HPDE6-E6E7 (cell line): ENCODE measurements at regions not wholly inside any gene's neighbourhood (a gene's known extent, or its start where the extent isn't known, plus 50 kb on each side); places are given as distances from the start of the nearest gene placed in this dataset.
"Not testable (repeated sequence)": the region's sequence is repeated elsewhere in the genome, so short reads cannot be mapped to it uniquely, and the experiment has no call there.

Source experiments
- DNase-seq: peaks from one replicate; pipeline ENCODE4 v3.0.0; 2011; ENCODE audit warnings: missing footprints; ENCODE audit errors: extremely low spot score

DNA sequence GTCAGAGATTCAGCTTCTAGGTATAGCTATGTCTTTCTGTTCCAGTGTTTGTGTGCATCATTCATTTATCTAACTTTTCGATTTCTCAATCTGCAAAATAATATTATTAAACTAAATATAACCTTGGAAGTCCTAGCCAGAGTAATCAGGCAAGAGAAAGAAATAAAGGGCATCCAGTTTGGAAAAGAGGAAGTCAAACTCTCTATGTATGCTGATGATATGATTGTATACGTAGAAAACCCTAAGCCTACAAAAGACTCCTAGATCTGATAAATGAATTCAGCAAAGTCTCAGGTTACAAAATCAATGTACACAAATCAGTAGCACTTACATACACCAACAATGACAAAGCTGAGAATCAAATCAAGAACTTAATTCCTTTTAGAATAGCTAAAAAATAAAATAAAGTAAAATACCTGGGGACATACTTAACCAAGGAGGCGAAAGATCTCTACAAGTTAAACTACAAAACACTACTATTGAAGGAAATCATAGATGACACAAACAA, 718.2 kb downstream of the NTRK3 start:
- DNase-seq: no peak

- no peak for DNase-seq
Measured at GRCh38 chr15:87537295-87537694, 719.2 kb downstream of the NTRK3 start.

DNA sequence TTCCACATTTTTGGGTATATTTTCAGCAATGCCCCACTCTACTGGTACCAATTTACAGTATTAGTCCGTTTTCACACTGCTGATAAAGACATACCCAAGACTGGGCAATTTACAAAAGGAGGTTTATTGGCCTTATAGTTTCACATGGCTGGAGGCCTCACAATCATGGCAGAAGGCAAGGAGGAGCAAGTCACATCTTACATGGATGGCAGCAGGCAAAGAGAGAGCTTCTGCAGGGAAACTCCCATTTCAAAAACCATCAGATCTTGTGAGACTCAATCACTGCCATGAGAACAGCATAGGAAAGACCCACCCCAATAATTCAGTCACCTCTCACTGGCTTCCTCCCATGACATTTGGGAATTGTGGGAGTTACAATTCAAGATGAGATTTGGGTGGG, 722.9 kb downstream of the NTRK3 start:
- DNase-seq: not testable (repeated sequence)

GRCh38 chr15:87528873-87529272, 727.7 kb downstream of the NTRK3 start:
- no peak for DNase-seq

DNA sequence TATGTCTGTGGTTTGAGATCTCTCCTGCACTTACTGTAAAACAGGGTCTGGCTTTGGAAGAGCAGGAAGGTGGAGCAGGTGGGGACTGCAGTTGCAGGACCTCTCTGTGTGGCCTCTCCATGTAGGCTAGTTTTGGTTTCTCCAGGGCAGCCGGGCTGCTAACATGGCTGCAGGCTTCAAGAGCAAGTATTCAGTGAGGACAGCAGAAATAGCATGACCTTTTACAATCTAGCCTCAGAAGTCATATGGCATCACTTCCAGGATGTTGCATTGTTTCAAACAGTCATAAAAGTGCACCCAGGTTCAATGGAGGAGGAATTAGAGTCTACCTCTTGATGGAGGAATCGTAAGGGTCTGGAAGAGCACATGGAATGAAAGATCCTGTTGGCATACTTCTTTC, 728.7 kb downstream of the NTRK3 start:
- no peak for DNase-seq

DNA sequence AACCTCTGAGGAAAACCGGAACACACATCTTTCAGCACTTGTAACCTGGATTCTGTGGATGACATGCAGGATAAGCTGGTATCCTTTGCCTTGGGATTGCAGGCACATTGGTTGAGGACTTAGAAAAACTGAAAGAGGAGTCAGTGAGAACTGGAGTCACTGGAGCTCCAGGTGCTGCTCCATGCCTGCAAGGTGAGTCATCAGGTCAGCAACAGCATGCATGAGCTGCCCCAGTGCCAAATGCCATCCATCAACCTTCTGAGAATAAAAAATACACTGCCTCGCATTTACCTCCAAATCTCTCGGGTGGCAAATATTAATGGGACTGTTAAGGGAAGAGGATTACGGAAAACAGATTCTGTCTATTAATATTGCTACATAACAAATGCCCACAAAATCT, 729.1 kb downstream of the NTRK3 start:
- DNase-seq: peak; percentile 66

GRCh38 chr15:87523516-87523915, 733.0 kb downstream of the NTRK3 start:
- no peak for DNase-seq

- DNase-seq: no peak
Measured at GRCh38 chr15:87522997-87523396, 733.5 kb downstream of the NTRK3 start.

DNA sequence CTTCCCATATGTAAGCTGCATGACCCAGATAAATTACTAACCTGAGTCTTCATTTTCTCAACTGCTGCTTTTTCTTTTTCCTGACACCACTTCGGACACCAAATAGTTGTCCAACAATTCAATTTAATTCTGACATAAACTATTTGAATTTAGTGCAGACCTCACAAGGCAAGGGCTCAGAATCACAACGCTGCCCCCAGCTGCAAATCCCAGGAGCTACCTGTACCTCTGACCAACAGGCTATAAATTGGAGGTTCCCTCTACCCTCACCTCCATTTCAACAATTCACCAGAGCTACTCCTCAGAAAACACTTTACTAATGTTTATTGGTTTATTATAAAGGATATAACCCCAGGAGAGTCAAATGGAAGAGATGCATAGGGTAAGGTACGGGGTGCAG, 737.6 kb downstream of the NTRK3 start:
- DNase-seq: no peak

GRCh38 chr15:87508086-87508485, 748.5 kb downstream of the NTRK3 start:
- no peak for DNase-seq

- DNase-seq: no peak
Measured at GRCh38 chr15:87502173-87502572, 754.4 kb downstream of the NTRK3 start.

DNA sequence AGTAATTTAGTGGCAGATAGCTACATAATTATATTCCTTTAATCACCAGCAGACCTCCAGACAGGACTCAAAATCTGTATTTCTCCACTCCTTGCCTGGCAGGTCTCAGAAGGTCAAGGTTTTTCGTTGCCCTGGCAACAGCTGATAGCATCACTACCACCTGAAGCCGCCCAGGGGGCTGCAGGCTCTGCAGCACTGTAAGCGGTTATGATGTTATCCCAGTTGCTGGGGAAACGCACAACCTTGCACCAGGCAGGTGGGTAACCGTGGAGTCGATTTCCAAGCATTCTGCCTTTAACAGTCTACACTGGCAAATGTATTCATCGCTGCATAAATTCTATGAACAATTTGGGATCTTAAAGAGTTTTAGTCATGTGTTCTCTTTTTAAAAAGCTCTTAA, 756.3 kb downstream of the NTRK3 start:
- DNase-seq: no peak

GRCh38 chr15:87498560-87498959, 758.0 kb downstream of the NTRK3 start:
- DNase-seq: no peak

DNA sequence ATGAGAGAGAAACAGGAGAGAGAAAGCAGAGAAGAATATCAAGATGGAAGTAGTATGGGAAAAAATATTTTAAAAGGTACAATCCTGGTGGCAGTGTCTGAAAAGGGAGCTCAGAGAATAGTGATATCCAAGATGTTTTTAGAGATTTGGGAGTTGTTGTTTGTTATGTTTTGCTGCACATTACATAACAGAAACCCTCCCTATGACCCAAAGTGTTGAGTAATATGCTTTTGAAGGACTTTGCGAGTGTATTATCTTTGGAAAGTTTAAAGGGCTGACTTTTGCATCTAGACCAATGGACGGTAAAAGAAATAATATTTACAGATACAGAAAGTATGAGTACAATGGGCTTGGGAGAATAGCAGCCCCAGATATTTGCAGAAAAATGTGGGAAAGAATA, 759.7 kb downstream of the NTRK3 start:
- no peak for DNase-seq

DNA sequence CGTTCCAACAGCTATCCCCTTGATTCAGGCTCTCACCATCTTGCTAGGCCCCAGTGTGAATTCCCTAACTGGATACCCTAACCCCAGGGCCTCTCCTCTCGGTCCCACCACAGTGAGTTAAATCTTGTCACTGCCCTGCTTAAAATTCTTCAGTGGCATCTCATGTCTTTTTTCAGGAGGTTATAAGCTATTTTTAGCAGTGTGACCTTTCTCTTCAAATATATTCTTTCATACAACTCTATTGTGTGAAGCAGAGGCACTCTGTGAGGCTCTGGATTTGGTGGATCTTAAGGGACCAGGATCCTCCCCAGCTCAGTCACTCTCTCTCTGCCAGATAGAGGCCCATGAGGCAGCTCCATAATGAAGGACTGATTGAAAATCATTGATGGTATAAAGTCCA, 760.4 kb downstream of the NTRK3 start:
- no peak for DNase-seq

GRCh38 chr15:87493803-87494202, 762.7 kb downstream of the NTRK3 start:
- DNase-seq: no peak

- no peak for DNase-seq
Measured at GRCh38 chr15:87492321-87492720, 764.2 kb downstream of the NTRK3 start.

DNA sequence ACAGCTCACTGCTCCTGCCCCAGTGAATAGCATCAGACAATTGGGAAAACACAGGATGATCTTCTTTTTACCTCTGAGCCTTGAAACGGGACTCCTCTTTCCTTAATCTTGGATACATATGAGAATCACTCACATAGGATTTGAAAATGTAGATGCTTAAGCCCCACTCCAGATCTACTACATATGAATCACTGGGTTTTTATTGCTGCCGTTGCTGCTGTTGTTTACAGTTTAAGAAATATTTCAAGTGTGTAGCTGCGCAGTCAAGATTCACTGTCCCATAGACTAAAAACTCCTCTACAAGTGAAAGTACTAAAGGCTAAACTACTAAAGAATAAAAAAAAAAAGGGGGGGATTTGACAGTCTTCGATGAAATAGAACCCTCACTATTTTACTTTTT, 765.9 kb downstream of the NTRK3 start:
- no peak for DNase-seq

- no peak for DNase-seq
Measured at GRCh38 chr15:87489902-87490665, 766.5 kb downstream of the NTRK3 start.

GRCh38 chr15:87489456-87489855, 767.1 kb downstream of the NTRK3 start:
- no peak for DNase-seq

DNA sequence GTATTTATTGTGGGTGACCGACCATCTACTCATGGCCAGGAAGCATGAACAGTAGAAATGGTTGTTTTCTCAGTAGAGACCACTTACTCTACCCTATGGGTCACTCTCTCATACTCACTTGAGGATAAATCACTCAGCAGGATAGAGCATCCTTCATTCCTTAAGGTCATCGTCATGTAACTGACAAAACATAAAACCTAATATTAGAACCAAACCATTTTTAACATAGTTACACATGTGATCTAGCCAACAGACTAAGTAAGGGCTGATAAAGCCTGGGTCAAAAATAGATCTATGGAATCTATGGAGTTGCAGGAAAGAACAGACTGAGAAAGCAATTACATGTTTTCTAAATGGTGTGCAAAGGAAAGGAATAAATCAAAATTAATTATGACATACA, 769.1 kb downstream of the NTRK3 start:
- no peak for DNase-seq

DNA sequence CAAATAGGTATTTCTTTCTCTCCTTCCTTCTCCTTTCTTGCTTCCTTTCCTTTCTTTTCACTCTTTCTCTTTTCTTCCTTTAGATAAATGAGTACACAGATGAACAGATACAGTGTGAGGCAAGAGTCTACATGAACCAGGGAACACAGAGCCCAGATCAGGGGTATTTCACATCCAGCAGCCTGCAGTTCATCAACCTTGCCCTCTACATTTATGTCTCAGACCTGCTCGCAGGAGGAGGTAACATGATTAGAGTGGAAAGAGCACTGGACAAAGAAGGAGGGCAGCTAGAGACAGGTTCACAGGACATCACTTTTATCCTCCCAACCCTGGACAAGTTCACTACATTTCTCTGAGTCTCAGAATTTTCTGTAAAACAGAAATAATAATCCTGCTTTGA, 773.1 kb downstream of the NTRK3 start:
- DNase-seq: no peak

DNA sequence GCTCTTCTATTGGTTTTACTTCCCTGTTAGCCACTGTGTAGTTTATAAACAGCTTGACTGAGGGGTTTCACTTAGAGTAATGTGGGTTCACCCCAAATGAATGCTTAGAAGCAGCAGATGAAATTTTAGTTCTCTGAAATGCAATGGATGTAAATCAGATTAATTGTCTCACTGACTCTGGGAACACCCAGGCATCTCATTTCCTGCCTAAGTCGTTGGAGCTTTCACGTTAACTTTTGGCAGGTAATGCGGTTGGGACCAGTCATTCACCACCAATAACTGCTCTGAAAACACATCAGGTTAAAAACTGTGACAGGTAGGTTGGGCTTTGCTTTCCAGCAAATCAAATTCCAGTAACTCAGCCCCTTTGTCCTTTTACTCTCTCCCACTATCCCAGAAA, 775.4 kb downstream of the NTRK3 start:
- no peak for DNase-seq

GRCh38 chr15:87478687-87479072, 777.9 kb downstream of the NTRK3 start:
- DNase-seq: no peak
